NCI-H460 (cell line): ENCODE measurements at regions not wholly inside any gene's neighbourhood (a gene's known extent, or its start where the extent isn't known, plus 50 kb on each side); places are given as distances from the start of the nearest gene placed in this dataset.
"Not testable (repeated sequence)": the region's sequence is repeated elsewhere in the genome, so short reads cannot be mapped to it uniquely, and the experiment has no call there.

Experiments used
- DNase-seq: peaks from one replicate; pipeline ENCODE4 v3.0.0-alpha.2; 2016; ENCODE audit warnings: low read depth; ENCODE audit errors: extremely low read depth

DNA sequence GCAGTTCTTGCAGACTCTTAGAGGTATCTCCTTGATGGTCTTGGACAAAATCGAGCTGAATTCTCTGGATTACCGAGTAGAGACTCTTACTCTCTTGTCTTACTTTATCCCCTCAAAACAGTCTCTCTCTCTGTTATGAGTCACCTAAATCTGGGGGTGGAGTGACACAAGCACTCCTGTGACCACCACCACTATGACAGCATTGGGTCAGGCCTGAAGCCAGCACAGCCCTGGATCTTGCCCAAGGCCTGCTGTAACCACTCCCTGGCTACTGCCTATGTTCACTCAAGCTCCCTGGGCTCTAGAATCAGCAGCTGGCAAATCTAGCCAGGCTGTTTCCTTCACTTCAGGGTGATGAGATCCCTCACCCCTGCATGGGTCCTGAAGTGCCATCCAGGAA is 662.5 kb downstream of the LUZP2 start:
- DNase-seq = no peak

DNA sequence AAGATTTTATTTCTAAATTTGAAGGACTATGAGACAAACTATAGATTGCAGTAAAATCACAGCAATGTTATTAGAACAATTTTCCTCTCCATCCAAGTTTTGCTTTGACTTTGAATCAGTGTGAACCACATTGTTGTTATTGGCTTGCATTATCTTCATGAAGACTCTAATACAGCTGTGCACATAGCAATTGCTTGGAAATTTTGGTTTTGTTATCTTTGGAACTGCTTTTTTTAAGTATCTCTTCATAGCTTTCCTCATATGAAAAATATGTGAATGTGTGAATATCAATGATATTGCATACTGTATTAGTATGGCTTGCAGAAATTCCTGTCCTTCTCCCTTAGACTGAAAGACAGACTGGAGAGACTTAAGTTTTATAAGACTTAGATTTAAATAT is 666.6 kb downstream of the LUZP2 start:
- no peak for DNase-seq

DNA sequence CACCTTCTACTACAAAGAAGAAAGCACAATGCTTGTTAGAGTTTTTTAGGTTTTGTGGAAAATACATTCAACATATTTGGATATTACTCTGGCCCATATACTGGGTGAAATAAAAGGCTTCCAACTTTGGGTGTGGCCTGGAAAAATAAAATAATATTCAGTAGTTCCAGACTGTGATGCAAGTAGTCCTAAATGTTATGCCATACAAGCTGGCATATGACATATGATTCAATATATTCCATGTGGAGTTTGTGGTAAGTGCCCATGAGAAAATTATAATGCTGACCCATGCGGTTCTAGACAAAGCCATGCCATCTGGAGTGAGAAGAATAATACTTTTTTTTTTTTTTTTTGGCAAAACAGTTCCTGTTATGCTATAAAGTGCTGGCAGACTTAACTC is 683.3 kb downstream of the LUZP2 start:
- no peak for DNase-seq

DNA sequence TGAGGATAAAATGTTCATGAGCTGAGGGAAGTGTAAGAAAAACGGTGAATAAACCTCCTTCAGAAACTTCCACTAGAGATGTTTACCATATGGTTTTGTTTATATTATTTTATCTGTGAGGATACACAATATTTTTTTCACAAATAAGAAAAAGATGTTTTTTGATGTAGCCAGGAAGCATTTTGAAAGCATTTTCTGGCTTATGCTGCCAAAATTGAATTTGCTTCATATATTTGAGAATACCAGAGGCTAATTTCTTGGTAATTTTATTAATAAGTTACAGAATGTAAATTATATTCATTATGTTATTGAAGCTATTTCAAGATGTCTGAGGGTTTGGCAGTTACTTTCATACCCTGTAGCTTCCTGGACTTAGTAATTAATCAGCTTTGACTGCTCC is 686.6 kb downstream of the LUZP2 start:
- DNase-seq = no peak

DNA sequence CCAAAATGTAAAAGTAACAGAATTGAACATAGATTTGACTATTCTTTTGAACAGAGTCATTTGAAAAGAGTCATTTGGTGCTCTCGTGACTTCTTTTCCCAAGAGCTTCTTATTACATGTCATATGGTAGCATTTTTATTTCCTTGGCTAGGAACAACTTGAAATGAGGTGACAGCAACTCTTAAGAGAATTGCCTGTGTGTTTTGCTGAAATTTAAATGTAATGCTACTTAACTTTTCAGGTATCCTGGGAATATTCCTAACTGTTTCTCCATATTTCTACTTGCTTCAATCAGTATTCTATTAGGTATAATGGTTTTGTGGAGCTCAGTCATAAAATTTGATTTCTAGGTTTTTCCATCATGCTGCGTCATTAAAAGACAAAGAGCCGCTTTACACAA is 700.7 kb downstream of the LUZP2 start:
- no peak for DNase-seq

DNA sequence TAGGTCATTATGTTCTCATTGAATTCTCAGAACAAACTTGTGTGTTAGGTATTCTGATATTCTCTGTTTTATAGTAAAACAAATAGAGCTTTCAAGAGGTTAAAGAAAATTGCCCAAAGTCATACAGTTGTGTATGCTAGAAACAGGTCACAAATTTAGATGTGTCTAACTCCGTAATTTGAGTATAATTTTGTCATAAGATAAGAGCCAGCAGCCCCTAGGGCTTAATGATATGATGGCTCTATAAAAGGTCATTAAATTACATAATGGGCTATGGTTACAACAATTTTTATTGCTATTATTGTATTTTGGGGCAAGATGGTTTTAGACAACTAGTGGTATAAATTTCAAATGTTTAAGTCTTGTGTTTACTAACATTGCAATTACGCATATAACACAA is 701.9 kb downstream of the LUZP2 start:
- DNase-seq = no peak

DNA sequence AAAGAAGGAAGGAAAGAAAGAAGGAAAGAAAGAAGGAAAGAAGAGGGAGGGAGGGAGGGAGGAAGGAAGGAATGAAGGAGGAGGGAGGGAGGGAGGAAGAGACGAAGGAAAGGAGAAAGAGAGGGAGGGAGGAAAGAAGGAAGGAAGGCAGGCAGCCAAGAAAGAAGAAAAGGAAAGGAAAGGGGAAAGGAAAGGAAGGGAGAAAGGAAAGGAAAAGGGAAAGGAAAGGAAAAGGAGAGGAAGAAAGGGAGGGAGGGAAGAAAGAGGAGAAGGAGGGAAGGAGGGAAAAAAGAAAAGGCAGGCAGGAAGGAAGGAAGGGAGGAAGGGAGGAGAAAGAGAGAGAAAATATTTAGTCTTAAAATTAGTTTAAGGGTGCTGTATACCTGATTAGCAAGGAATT is 704.1 kb downstream of the LUZP2 start:
- DNase-seq = no peak

DNA sequence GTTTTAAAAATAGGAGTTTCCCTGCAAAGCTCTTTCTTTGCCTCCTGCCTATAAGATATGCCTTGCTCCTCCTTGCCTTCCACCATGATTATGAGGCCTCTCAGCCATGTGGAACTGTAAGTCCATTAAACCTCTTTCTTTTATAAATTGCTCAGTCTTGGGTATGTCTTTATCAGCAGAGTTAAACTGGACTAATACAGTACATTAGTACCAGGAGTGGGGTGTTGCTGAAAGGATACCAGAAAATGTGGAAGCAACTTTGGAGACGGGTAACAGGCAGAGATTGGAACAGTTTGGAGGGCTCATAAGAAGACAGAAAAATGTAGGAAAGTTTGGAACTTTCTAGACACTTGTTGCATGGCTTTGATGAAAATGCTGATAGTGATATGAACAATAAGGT is 709.9 kb downstream of the LUZP2 start:
- DNase-seq = no peak

DNA sequence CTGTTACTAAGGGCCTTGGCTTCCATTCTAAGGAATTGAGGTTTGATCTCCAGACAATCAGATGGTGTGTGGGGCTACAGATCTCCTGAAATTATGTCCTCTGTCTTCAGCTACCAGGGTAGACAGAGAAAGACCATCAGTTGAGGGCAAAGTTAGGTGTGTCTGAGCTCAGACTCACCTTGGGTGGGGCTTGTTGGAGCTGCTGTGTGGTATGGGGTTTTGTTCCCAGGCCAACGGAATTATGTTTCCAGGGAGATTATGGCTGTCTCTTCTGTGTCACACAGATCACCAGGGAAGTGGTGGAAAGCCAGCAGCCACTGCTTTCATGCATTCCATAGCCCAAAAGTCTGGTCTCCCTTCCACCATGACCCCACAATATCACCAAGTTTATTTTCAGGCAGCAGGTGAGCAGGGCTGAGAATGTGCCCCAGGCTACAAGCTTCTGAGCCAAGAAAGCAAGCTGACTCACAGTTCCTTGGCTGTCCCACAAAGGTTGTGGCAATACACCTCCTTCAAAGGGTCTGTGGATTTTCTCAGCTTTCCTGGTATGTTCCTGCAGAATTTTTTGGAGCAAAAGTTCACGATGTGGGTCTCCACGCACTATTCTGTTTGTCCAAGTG is 714.9 kb downstream of the LUZP2 start:
- DNase-seq = no peak

DNA sequence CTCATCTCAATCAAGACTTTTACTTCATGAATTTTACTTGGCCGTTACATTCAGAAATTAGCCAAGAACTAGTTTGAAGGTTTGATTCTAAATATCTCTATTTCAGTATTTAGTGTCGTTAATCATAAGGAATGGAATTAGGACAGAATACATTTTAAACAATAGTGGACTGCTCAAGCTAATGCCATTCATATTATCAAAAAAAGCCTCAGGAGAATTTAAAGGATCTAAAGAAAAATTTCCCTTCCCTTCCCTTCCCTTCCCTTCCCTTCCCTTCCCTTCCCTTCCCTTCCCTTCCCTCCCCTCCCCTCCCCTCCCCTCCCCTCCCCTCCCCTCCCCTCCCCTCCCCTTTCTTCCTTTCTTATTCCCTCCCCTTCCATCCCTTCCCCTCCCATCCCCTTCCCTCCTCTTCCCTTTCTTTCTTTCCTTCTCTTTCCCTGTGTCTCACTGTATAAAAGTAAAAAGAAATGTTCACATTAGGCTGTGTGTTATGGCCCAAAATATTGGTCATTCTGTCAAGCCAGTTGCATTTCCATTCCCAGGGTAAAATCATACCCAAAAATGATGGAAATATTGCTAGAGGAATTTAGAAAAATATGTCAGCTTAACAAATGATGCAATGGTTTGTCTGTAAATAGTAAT is 717.8 kb downstream of the LUZP2 start:
- no peak for DNase-seq

DNA sequence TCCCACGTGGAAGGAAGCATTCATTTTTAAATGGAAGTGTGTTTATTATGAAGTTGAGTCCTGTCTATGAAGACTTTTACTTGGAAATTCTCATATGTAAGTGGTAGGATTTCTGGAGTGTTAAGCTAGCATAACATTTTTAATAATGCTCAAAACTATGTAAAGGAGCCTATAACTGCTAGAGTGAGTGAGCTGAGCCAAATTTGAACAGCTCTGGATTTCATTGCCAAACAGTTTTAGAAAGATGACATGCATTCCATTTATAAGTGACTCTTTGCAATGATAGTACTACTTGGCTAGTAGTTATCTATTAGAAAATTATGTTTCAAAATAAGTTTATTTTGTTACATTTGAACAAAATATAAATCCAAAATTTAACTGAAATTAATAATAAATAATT is 721.2 kb downstream of the LUZP2 start:
- DNase-seq = no peak

DNA sequence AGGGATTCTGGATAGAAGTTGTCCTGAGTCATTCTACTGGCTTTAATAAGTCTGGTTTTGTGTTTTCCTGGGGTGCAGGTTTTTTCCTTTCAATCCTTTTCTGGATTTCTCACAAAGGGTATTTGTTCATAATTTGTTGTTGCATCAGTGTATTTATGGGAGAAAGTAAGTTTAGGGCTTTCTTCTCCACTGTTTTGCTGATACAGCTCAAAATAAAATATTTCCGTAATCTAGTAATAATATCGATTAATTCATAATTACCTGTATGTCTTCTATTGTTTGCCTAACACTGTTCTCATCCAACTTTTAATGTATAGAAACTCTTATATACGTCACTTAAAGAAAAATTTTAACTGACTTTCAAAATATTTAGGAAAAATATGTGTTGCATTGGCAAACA is 728.2 kb downstream of the LUZP2 start:
- no peak for DNase-seq

DNA sequence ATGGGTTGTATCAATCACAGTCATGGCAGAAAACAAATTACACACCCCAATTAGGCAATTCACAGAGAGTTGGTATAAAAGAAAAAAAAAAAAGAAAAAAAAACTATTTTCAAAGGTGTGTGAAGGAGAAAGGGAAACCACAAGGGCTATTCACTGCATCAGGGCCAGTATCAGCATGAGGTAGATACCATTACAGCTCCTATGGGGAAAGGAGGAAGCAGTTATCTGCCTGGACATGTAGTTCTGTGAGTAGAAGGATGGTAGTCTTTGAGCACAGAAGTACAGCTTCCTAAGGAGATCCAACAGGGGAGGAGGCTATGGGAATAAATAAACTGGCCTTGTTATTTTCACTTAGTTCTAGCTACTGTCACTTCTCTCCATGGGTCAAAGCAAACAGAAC is 746.1 kb downstream of the LUZP2 start:
- DNase-seq = no peak

DNA sequence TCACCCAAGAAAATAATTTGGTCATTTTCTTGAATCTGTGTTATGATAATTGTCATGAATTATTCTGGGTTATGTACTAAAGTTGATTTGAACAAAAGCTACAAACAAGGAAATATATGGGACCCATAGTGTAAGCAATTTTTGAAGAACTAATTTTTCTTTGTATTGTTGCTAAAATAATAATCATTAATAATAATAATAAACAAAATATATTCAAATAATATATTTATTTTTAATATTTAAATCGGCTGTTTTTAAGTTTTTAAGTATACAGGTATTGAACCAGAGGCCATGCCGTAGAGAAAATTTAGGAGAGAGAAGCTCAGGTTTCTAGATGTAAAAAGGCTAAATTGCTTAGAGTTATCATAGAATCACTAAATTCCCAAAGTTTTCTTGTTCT is 747.3 kb downstream of the LUZP2 start:
- no peak for DNase-seq

DNA sequence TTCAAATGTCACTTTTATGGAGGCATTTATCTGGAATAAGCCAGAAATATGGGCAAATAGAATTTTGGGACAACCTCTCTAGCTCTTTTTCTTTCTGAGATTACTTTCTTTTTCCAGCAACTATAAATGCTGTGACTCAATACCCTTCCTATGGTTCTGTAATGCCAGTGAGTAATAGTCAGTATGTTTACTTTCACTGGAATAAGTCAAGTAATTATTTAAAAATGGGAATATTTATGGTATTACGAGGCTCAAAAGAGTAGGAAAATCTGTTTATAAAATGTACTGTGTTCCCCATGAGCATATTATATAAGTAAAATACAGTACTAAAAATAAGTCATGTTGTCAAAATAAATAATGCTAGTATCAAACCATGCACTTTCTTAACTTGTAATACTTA is 750.5 kb downstream of the LUZP2 start:
- DNase-seq = no peak

DNA sequence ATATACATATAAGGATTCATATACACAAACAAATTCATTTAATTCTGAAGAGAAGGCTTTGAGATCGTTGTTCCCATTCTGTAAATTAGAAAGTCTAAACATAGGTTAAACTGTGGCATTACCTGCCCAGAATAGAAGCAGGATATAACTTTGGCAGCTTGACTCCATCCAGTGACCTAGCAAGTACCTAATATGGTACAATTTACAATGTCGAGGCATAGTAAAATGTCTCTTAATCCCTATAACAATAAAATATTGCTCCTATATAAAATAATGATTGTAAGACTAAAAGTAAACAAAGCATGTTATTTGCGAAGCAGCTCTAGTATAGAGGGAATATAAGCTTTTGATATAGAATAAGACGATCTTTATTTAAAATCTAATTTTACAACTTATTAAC is 756.0 kb downstream of the LUZP2 start:
- no peak for DNase-seq

DNA sequence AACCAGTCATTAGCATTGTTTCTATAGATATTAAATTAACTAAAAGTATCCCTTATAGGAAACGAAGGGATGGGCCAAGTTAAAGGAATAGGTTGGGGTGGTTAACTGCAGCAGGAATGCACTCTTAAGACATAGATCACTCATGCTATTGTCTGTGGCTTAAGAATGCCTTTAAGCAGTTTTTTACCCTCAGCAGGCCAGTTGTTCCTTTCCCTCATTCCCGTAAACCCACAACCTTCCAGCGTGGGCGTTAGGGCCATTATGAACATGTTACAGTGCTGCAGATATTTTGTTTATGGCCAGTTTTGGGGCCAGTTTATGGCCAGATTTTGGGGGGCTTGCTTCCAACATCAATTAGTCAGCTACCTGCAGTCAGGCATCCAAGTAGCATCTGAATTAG is 767.0 kb downstream of the LUZP2 start:
- not testable (repeated sequence) for DNase-seq

DNA sequence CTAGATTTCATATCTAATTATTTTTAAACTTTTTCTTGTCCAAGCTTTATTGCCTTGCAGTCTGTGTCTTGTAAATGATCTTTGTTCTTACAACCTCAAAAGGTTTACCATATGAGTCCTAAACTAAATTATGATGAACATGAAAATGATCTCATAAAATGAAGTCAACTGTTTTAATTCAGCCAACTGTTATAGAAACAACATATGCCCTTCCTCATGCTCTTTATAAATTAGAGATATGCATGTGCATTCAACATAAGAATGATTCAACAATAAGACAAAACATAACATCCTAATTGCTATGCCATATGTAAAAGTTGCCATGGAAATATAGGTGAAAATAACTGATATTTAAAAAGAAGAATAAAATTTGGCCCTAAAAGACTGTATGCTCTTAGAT is 774.4 kb downstream of the LUZP2 start:
- DNase-seq = no peak

DNA sequence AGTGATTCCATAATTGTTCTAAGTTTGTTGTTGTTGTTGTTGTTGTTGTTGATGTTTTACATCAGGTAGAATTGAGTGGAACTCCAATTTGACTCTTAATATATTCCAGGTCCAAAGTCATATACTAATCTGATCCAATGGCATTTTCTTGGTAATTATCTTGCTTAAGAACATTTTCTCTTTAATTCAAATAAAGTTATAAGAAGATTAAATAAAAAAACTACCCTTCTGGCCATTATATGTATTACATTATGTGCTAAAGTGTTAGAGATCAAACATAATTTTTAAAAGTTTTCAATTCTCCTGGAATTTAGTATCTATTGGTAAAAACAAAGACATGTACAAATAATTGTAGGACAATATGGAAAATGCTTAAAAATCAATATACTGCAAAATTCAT is 775.4 kb downstream of the LUZP2 start:
- DNase-seq = no peak

DNA sequence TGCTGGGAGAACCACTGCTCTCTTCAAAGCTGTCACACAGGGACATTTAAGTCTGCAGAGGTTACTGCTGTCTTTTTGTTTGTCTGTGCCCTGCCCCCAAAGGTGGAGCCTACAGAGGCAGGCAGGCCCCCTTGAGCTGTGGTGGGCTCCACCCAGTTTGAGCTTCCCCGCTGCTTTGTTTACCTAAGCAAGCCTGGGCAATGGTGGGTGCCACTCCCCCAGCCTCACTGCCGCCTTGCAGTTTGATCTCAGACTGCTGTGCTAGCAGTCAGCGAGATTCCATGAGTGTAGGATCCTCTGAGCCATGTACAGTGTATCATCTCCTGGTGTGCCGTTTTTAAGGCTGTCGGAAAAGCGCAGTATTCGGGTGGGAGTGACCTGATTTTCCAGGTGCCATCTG is 784.0 kb downstream of the LUZP2 start:
- not testable (repeated sequence) for DNase-seq

DNA sequence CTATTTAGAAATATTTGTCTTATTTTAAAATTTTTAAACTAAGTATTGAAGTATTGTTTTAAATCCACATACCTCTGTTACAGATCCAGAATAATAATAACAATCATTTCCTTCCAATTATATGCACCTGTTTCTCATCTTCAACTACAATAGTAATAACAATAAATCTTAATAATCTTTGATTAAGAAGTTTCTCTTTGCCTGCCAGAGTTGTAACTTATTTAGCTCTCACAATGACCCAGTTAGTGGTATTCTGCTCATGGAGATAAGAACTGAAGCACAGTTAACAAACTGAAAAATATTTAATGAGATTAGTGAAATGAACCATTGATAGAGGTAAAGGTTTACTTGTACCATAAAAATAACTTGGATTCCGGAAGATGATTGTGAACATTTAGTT is 796.3 kb downstream of the LUZP2 start:
- DNase-seq = no peak

DNA sequence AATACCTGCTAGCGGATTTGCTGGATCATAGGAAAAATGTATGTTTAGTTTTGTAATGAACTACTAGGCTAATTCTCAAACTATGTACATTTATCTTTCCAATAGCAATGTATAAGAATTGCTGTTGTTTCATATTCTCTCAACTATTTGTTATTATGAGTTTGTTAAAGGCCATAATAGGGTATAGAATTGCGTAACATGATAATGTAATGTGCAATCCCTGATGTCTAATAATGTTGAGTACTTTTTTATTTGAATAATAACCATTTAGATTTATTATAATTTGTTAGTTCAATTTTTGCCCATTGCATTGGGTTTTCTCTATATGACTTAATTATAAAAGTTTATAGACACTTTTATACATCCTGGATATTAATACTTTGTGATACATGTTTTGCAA is 801.6 kb downstream of the LUZP2 start:
- DNase-seq = no peak

DNA sequence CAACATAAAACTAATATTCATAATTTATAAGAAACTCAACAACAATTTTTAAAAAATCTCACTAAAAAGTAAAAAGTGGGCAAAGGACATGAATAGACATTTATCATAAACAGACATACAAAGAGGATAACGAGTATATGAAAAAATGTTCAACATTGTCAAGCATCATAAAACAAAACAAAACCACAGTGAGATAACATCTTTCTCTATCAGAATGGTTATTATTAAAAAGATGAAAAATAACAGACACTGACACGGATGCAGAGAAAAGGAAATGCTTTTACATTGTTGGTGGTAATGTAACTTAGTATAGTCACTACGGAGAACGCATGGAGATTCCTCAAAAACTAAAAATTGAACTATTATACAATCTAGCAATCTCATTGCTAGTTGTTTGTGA is 813.0 kb downstream of the LUZP2 start:
- DNase-seq = no peak
